Peyer's patch (tissue), 4 donors: ENCODE measurements at regions not wholly inside any gene's neighbourhood (a gene's known extent, or its start where the extent isn't known, plus 50 kb on each side); places are given as distances from the start of the nearest gene placed in this dataset.

ENCODE experiments used
- DNase-seq, 3 donors: peaks; one replicate each; pipeline ENCODE4 v3.0.0-alpha.2; 2017 to 2019
- H3K27ac ChIP-seq, 4 donors: fragments of 200-600 bp; sonication (generic); one replicate each; pipeline ENCODE4 v1.5.1; 2016 to 2019
- H3K27me3 ChIP-seq, 2 donors: fragments of 200-600 bp; sonication (generic); one replicate each; pipeline ENCODE4 v1.5.1; 2019
- H3K36me3 ChIP-seq, 3 donors: fragments of 200-600 bp; sonication (generic); one replicate each; pipeline ENCODE4 v1.5.1; 2016 to 2019
- H3K4me1 ChIP-seq, 4 donors: fragments of 200-600 bp; sonication (generic); one replicate each; pipeline ENCODE4 v1.5.1; 2016 to 2019
- H3K4me3 ChIP-seq, 4 donors: fragments of 200-600 bp; sonication (generic); 1 replicate in 3 of 4; 2 replicates in 1 of 4; pipeline ENCODE4 v1.5.1; 2016 to 2019; ENCODE audit warnings: mild to moderate bottlenecking in 1 of 4
- H3K9me3 ChIP-seq, 4 donors: fragments of 200-600 bp; sonication (generic); one replicate each; pipeline ENCODE4 v1.5.1; 2016 to 2019; ENCODE audit warnings: mild to moderate bottlenecking in 1 of 4
- CTCF ChIP-seq, 6 experiments: fragments of 450-650 bp in 4 of 6; fragments of 200-600 bp in 2 of 6; sonication (generic) in 1 of 6; IDR thresholded peaks; one replicate each; pipeline ENCODE4 v1.5.1; 2017 to 2019; ENCODE audit warnings: antibody characterized with exemption in 6 of 6, mild to moderate bottlenecking in 3 of 6, moderate library complexity in 1 of 6
- POLR2A ChIP-seq, 2 donors: fragments of 450-650 bp; IDR thresholded peaks; one replicate each; pipeline ENCODE4 v1.5.1; 2017; ENCODE audit warnings: antibody characterized with exemption in 2 of 2, mild to moderate bottlenecking in 2 of 2, moderate library complexity in 2 of 2

GRCh38 chr6:1135726-1136414, 176.0 kb upstream of the FOXQ1 start:
- Histone ChIP-seq H3K4me3 (no peak overlapping the region), H3K27ac (no peak overlapping the region)
- DNase-seq = no peak

GRCh38 chr6:1131285-1132079, 180.4 kb upstream of the FOXQ1 start:
- TF ChIP-seq CTCF (IDR thresholded peaks at IDR 0.05) (no peak), POLR2A (IDR thresholded peaks at IDR 0.05) (no peak)
- no peak overlapping the region for H3K27ac ChIP-seq
- H3K27me3 ChIP-seq = no peaks in the 10 kb centered on the region
- H3K36me3 ChIP-seq = no peaks in the 10 kb centered on the region
- H3K4me3 ChIP-seq = no peak overlapping the region
- H3K4me1 ChIP-seq = no peaks in the 10 kb centered on the region
- no peaks in the 10 kb centered on the region for H3K9me3 ChIP-seq
- DNase-seq = no peak

More at GRCh38 chr6:1135726-1136414, 176.0 kb upstream of the FOXQ1 start:
- Histone ChIP-seq H3K4me1 (no peaks in the 10 kb centered on the region), H3K9me3 (no peaks in the 10 kb centered on the region), H3K36me3 (no peaks in the 10 kb centered on the region), H3K27me3 (no peaks in the 10 kb centered on the region)
- TF ChIP-seq POLR2A (IDR thresholded peaks at IDR 0.05) (no peak), CTCF (IDR thresholded peaks at IDR 0.05) (no peak)

- no peak for TF ChIP-seq CTCF (IDR thresholded peaks at IDR 0.05)
- no peak for TF ChIP-seq POLR2A (IDR thresholded peaks at IDR 0.05)
- Histone ChIP-seq H3K4me1 (no peaks in the 10 kb centered on the region), H3K27ac (no peak overlapping the region), H3K36me3 (no peaks in the 10 kb centered on the region), H3K27me3 (no peaks in the 10 kb centered on the region), H3K9me3 (no peaks in the 10 kb centered on the region), H3K4me3 (no peak overlapping the region)
- DNase-seq = no peak
Measured at GRCh38 chr6:1130709-1131108, 181.2 kb upstream of the FOXQ1 start.

- Histone ChIP-seq H3K27me3 (no peaks in the 10 kb centered on the region), H3K9me3 (no peaks in the 10 kb centered on the region), H3K27ac (no peak overlapping the region), H3K36me3 (no peaks in the 10 kb centered on the region), H3K4me3 (no peak overlapping the region), H3K4me1 (no peaks in the 10 kb centered on the region)
- DNase-seq = no peak
- TF ChIP-seq POLR2A (IDR thresholded peaks at IDR 0.05) = no peak
- no peak for TF ChIP-seq CTCF (IDR thresholded peaks at IDR 0.05)
Measured at GRCh38 chr6:1129131-1129530, 182.8 kb upstream of the FOXQ1 start.

- no peak overlapping the region for H3K27ac ChIP-seq
- no peaks in the 10 kb centered on the region for H3K36me3 ChIP-seq
- no peak for TF ChIP-seq CTCF (IDR thresholded peaks at IDR 0.05)
- no peak for TF ChIP-seq POLR2A (IDR thresholded peaks at IDR 0.05)
- H3K9me3 ChIP-seq = no peaks in the 10 kb centered on the region
- no peaks in the 10 kb centered on the region for H3K4me1 ChIP-seq
- no peaks in the 10 kb centered on the region for H3K27me3 ChIP-seq
- DNase-seq = no peak
- H3K4me3 ChIP-seq = no peak overlapping the region
Measured at GRCh38 chr6:1127597-1128288, 184.2 kb upstream of the FOXQ1 start.
